Kidney epithelial cell (primary cell): ENCODE measurements at regions not wholly inside any gene's neighbourhood (a gene's known extent, or its start where the extent isn't known, plus 50 kb on each side); places are given as distances from the start of the nearest gene placed in this dataset.

Experiments
- DNase-seq: peaks from one replicate; pipeline ENCODE4 v3.0.0-alpha.2; 2010; ENCODE audit warnings: low read depth
- H3K27me3 ChIP-seq: 2 replicates; pipeline ENCODE4 v1.6.0; 2011; ENCODE audit warnings: low read length; ENCODE audit not compliant: control insufficient read depth, insufficient read depth
- H3K36me3 ChIP-seq: 2 replicates; pipeline ENCODE4 v1.5.1; 2011; ENCODE audit warnings: low read length; ENCODE audit not compliant: control insufficient read depth, insufficient read depth
- H3K4me3 ChIP-seq: 2 replicates; pipeline ENCODE4 v1.5.1; 2011; ENCODE audit warnings: low read depth, mild to moderate bottlenecking, control low read depth, low read length
- CTCF ChIP-seq: IDR thresholded peaks from 2 replicates; pipeline ENCODE4 v1.5.1; 2011; ENCODE audit warnings: mild to moderate bottlenecking, moderate library complexity, low read length, control low read depth, inconsistent platforms; ENCODE audit not compliant: insufficient read depth, poor library complexity, severe bottlenecking

- H3K36me3 ChIP-seq = no peaks in the 10 kb centered on the region
- no peak overlapping the region for H3K4me3 ChIP-seq
- no peak for DNase-seq
- H3K27me3 ChIP-seq = no peaks in the 10 kb centered on the region
- TF ChIP-seq CTCF = no peak
Measured at GRCh38 chr18:10262566-10262965, 191.9 kb upstream of the APCDD1 start.

GRCh38 chr18:10264260-10264659 is 190.2 kb upstream of the APCDD1 start:
- no peak for DNase-seq
- Histone ChIP-seq H3K27me3 (no peaks in the 10 kb centered on the region), H3K4me3 (no peak overlapping the region), H3K36me3 (no peaks in the 10 kb centered on the region)
- no peak for TF ChIP-seq CTCF

- H3K27me3 ChIP-seq = no peaks in the 10 kb centered on the region
Measured at GRCh38 chr18:10265560-10266333, 188.7 kb upstream of the APCDD1 start.

DNA sequence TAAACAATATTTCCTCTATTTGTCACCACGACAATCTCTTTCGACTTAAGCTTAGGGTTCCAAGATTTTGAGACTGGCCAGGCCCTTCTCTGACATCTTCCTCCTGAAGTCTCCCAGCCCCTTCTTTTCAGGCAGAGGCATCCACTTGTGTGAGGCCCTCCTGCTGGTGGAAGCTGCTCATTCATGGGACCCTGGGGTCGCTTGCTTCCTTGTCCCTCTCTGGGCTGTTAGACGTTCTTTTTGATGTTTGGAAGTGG is 188.2 kb upstream of the APCDD1 start:
- H3K27me3 ChIP-seq = no peaks in the 10 kb centered on the region

More at GRCh38 chr18:10265560-10266333, 188.7 kb upstream of the APCDD1 start:
- no peak for DNase-seq
- TF ChIP-seq CTCF = no peak
- H3K36me3 ChIP-seq = no peaks in the 10 kb centered on the region
- H3K4me3 ChIP-seq = no peak overlapping the region

GRCh38 chr18:10269261-10269660 is 185.2 kb upstream of the APCDD1 start:
- Histone ChIP-seq H3K36me3 (no peaks in the 10 kb centered on the region), H3K4me3 (no peak overlapping the region), H3K27me3 (no peaks in the 10 kb centered on the region)
- no peak for TF ChIP-seq CTCF
- no peak for DNase-seq

More for the DNA sequence above, 188.2 kb upstream of the APCDD1 start:
- H3K36me3 ChIP-seq = no peaks in the 10 kb centered on the region
- DNase-seq = no peak
- TF ChIP-seq CTCF = no peak
- H3K4me3 ChIP-seq = no peak overlapping the region

- no peak for TF ChIP-seq CTCF
- no peak for DNase-seq
- H3K4me3 ChIP-seq = no peak overlapping the region
- H3K27me3 ChIP-seq = no peaks in the 10 kb centered on the region
- no peaks in the 10 kb centered on the region for H3K36me3 ChIP-seq
Measured at GRCh38 chr18:10270151-10270571, 184.3 kb upstream of the APCDD1 start.
